GM23338 (cell line): ENCODE measurements at regions not wholly inside any gene's neighbourhood (a gene's known extent, or its start where the extent isn't known, plus 50 kb on each side); places are given as distances from the start of the nearest gene placed in this dataset.

Source experiments
- CREB1 ChIP-seq: fragments of 250-450 bp; sonication (Bioruptor Pico); IDR thresholded peaks from 2 replicates; pipeline ENCODE4 v1.5.0; 2020; ENCODE audit warnings: low read depth, mild to moderate bottlenecking, moderate library complexity
- CTCF ChIP-seq, 2 experiments: fragments of 200-600 bp in 1 of 2; sonication (generic) in 1 of 2; conservative IDR thresholded peaks; 2 replicates each; pipeline versions ENCODE4 v1.5.1 to v1.6.1; 2016 to 2017; ENCODE audit warnings: antibody characterized with exemption in 2 of 2, low read depth in 2 of 2, mild to moderate bottlenecking in 2 of 2, moderate library complexity in 1 of 2
- ETS1 ChIP-seq: IDR thresholded peaks from 2 replicates; pipeline ENCODE4 v1.6.1; 2016; ENCODE audit warnings: antibody characterized with exemption
- EZH2 ChIP-seq: fragments of 200-600 bp; sonication (generic); IDR thresholded peaks from one replicate; pipeline ENCODE4 v1.8.0; 2017; ENCODE audit warnings: antibody characterized with exemption, mild to moderate bottlenecking, low read depth; ENCODE audit not compliant: unreplicated experiment
- EZH2phosphoT487 ChIP-seq: fragments of 200-600 bp; sonication (generic); IDR thresholded peaks from one replicate; pipeline ENCODE4 v1.8.1; 2018; ENCODE audit warnings: antibody characterized with exemption; ENCODE audit not compliant: unreplicated experiment
- NANOG ChIP-seq: IDR thresholded peaks from 2 replicates; pipeline ENCODE4 v1.6.1; 2016; ENCODE audit warnings: antibody characterized with exemption, borderline replicate concordance
- POLR2AphosphoS5 ChIP-seq: IDR thresholded peaks from 2 replicates; pipeline ENCODE4 v1.6.1; 2016; ENCODE audit warnings: antibody characterized with exemption, low read depth
- REST ChIP-seq: IDR thresholded peaks from one replicate; pipeline ENCODE4 v1.6.1; 2018; ENCODE audit warnings: antibody characterized with exemption; ENCODE audit not compliant: unreplicated experiment
- ZNF114 ChIP-seq: fragments of 250-450 bp; sonication (Bioruptor Pico); IDR thresholded peaks from 2 replicates; pipeline ENCODE4 v1.5.0; 2020; ENCODE audit warnings: mild to moderate bottlenecking, moderate library complexity
- ZNF331 ChIP-seq: fragments of 250-450 bp; sonication (Bioruptor Pico); IDR thresholded peaks from 2 replicates; pipeline ENCODE4 v1.5.0; 2020; ENCODE audit warnings: low read depth, mild to moderate bottlenecking, moderate library complexity

GRCh38 chr4:181581983-181582382 lies 661.2 kb upstream of the TENM3 start:
- TF ChIP-seq EZH2, result no peak
- TF ChIP-seq CTCF (conservative IDR thresholded peaks at IDR 0.05; ENCODE audit: low read depth in 2 of 2), result no peak
- no peak for TF ChIP-seq POLR2AphosphoS5
- TF ChIP-seq CREB1, result no peak
- TF ChIP-seq REST, result no peak
- TF ChIP-seq EZH2phosphoT487, result no peak
- no peak for TF ChIP-seq ETS1
- no peak for TF ChIP-seq ZNF331 (CRISPR knock-in tag)
- no peak for TF ChIP-seq ZNF114 (CRISPR knock-in tag)
- no peak for TF ChIP-seq NANOG
